ENCODE measurements at regions not wholly inside any gene's neighbourhood (a gene's known extent, or its start where the extent isn't known, plus 50 kb on each side); places are given as distances from the start of the nearest gene placed in this dataset.
"Not testable (repeated sequence)": the region's sequence is repeated elsewhere in the genome, so short reads cannot be mapped to it uniquely, and the experiment has no call there.

GRCh38 chr2:91559269-91559668 is 2867.8 kb downstream of the RPIA start:
- DNase-seq (ENCODE audit: low read depth, low spot score); in situ Hi-C loops (cut with HindIII; ENCODE audit: low pct_unique_long_range_greater_than_20kb, low sequenced_read_pairs): not testable (repeated sequence)

- DNase-seq (ENCODE audit: low read depth, low spot score); in situ Hi-C loops (cut with HindIII; ENCODE audit: low pct_unique_long_range_greater_than_20kb, low sequenced_read_pairs): not testable (repeated sequence)
Observed at GRCh38 chr2:91559886-91560614, 2868.6 kb downstream of the RPIA start.

- DNase-seq (ENCODE audit: low read depth, low spot score); in situ Hi-C loops (cut with HindIII; ENCODE audit: low pct_unique_long_range_greater_than_20kb, low sequenced_read_pairs): not testable (repeated sequence)
Observed at GRCh38 chr2:91562184-91562583, 2870.7 kb downstream of the RPIA start.

- DNase-seq (ENCODE audit: low read depth, low spot score); in situ Hi-C loops (cut with HindIII; ENCODE audit: low pct_unique_long_range_greater_than_20kb, low sequenced_read_pairs): not testable (repeated sequence)
Observed at GRCh38 chr2:91564700-91565099, 2873.2 kb downstream of the RPIA start.

- in situ Hi-C loops (cut with HindIII; ENCODE audit: low pct_unique_long_range_greater_than_20kb, low sequenced_read_pairs); DNase-seq (ENCODE audit: low read depth, low spot score): not testable (repeated sequence)
Observed at GRCh38 chr2:91565689-91566430, 2874.4 kb downstream of the RPIA start.

- DNase-seq (ENCODE audit: low read depth, low spot score); in situ Hi-C loops (cut with HindIII; ENCODE audit: low pct_unique_long_range_greater_than_20kb, low sequenced_read_pairs): not testable (repeated sequence)
Observed at GRCh38 chr2:91566611-91567010, 2875.1 kb downstream of the RPIA start.

GRCh38 chr2:91567546-91568335 is 2876.3 kb downstream of the RPIA start:
- in situ Hi-C loops (cut with HindIII; ENCODE audit: low pct_unique_long_range_greater_than_20kb, low sequenced_read_pairs); DNase-seq (ENCODE audit: low read depth, low spot score): not testable (repeated sequence)

- DNase-seq (ENCODE audit: low read depth, low spot score); in situ Hi-C loops (cut with HindIII; ENCODE audit: low pct_unique_long_range_greater_than_20kb, low sequenced_read_pairs): not testable (repeated sequence)
Observed at GRCh38 chr2:91568391-91569338, 2877.2 kb downstream of the RPIA start.

- peak; percentile 24 for DNase-seq (ENCODE audit: low read depth, low spot score)
- in situ Hi-C loops (cut with HindIII; ENCODE audit: low pct_unique_long_range_greater_than_20kb, low sequenced_read_pairs) = not testable (repeated sequence)
Observed at GRCh38 chr2:91571239-91571923, 2879.9 kb downstream of the RPIA start.

- in situ Hi-C loops (cut with HindIII; ENCODE audit: low pct_unique_long_range_greater_than_20kb, low sequenced_read_pairs); DNase-seq (ENCODE audit: low read depth, low spot score): not testable (repeated sequence)
Observed at GRCh38 chr2:91573018-91573417, 2881.5 kb downstream of the RPIA start.

- in situ Hi-C loops (cut with HindIII; ENCODE audit: low pct_unique_long_range_greater_than_20kb, low sequenced_read_pairs); DNase-seq (ENCODE audit: low read depth, low spot score): not testable (repeated sequence)
Observed at GRCh38 chr2:91573755-91574154, 2882.3 kb downstream of the RPIA start.

GRCh38 chr2:91574255-91574654 is 2882.8 kb downstream of the RPIA start:
- DNase-seq (ENCODE audit: low read depth, low spot score); in situ Hi-C loops (cut with HindIII; ENCODE audit: low pct_unique_long_range_greater_than_20kb, low sequenced_read_pairs): not testable (repeated sequence)

- DNase-seq (ENCODE audit: low read depth, low spot score) = peak; percentile 1
- in situ Hi-C loops (cut with HindIII; ENCODE audit: low pct_unique_long_range_greater_than_20kb, low sequenced_read_pairs) = not testable (repeated sequence)
Observed at GRCh38 chr2:91575701-91576100, 2884.2 kb downstream of the RPIA start.

GRCh38 chr2:91577406-91577805 is 2885.9 kb downstream of the RPIA start:
- DNase-seq (ENCODE audit: low read depth, low spot score); in situ Hi-C loops (cut with HindIII; ENCODE audit: low pct_unique_long_range_greater_than_20kb, low sequenced_read_pairs): not testable (repeated sequence)

GRCh38 chr2:91578678-91579077 is 2887.2 kb downstream of the RPIA start:
- DNase-seq (ENCODE audit: low read depth, low spot score); in situ Hi-C loops (cut with HindIII; ENCODE audit: low pct_unique_long_range_greater_than_20kb, low sequenced_read_pairs): not testable (repeated sequence)

- in situ Hi-C loops (cut with HindIII; ENCODE audit: low pct_unique_long_range_greater_than_20kb, low sequenced_read_pairs); DNase-seq (ENCODE audit: low read depth, low spot score): not testable (repeated sequence)
Observed at GRCh38 chr2:91579555-91579954, 2888.1 kb downstream of the RPIA start.

Data from SK-MEL-5 (cell line).